ENCODE measurements at regions not wholly inside any gene's neighbourhood (a gene's known extent, or its start where the extent isn't known, plus 50 kb on each side); places are given as distances from the start of the nearest gene placed in this dataset.

DNA sequence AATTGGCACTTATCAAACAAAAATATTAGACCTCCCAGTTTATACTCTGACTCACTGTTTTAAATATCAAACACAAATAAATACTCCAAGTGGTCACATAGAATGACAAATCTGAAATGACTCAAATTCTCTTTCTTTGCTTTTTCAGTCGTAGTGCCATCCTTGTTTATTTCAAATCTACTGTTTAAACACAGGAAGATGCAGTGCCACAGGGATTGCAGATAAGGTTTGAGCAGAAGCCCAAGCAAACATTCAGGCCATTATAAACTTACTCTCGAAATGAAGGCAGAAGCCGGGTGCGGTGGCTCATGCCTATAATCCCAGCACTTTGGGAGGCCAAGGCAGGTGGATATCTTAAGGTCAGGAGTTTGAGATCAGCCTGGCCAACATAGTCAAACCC, 255.4 kb upstream of the PLXNA2 start:
- TF ChIP-seq, protein P1, sequence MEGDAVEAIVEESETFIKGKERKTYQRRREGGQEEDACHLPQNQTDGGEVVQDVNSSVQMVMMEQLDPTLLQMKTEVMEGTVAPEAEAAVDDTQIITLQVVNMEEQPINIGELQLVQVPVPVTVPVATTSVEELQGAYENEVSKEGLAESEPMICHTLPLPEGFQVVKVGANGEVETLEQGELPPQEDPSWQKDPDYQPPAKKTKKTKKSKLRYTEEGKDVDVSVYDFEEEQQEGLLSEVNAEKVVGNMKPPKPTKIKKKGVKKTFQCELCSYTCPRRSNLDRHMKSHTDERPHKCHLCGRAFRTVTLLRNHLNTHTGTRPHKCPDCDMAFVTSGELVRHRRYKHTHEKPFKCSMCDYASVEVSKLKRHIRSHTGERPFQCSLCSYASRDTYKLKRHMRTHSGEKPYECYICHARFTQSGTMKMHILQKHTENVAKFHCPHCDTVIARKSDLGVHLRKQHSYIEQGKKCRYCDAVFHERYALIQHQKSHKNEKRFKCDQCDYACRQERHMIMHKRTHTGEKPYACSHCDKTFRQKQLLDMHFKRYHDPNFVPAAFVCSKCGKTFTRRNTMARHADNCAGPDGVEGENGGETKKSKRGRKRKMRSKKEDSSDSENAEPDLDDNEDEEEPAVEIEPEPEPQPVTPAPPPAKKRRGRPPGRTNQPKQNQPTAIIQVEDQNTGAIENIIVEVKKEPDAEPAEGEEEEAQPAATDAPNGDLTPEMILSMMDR (IDR thresholded peaks at IDR 0.05; ENCODE audit: insufficient read depth, low read length, missing control alignments) = no peak
- no peak for DNase-seq (ENCODE audit: low read depth, low spot score)
- H3K4me3 ChIP-seq (ENCODE audit: low read depth, low read length) = no peak overlapping the region
- POLR2A ChIA-PET = no interaction called here
- CTCF ChIA-PET = no interaction called here

DNA sequence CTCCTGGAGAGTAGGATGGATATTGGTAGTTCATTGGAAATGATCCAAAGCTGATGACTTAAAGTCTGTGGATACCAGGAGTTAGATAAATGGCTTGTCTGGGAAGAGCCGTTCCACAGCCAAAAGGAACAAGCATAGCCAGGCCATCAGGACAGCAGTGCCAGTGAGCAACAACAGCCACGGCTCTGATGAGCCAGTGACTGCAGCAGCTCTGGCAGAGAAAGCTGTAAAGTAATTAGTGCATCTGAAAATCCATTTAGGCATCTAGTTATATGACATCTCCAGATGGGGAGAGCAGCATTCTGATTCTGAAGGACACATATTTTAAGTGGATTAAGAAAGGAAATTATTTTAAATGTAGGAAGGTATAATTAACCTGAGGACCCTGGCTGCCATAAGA, 256.2 kb upstream of the PLXNA2 start:
- TF ChIP-seq, protein P1 (IDR thresholded peaks at IDR 0.05; ENCODE audit: insufficient read depth, low read length, missing control alignments) = no peak
- ChIA-PET CTCF (no interaction called here), POLR2A (no interaction called here)
- no peak overlapping the region for H3K4me3 ChIP-seq (ENCODE audit: low read depth, low read length)
- no peak for DNase-seq (ENCODE audit: low read depth, low spot score)

DNA sequence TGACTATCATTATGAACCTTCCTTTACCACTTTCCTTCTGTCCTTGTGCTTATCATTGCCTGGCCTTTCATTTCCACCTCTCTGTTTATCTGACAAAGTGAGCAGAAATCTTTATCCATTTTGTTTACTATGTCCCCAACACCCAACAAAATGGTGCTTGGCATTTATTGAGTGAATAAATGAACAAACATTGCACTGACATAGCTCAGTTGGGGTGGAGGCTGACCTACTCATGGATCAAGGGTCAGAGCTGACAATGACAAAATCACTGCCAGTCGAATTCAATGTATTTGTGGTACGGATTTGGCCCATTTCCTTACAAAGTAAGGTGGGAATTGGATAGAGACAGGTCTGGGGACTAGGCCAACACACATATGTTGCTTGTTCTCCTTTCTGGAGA, 257.4 kb upstream of the PLXNA2 start:
- POLR2A ChIA-PET = no interaction called here
- CTCF ChIA-PET = no interaction called here
- no peak for DNase-seq (ENCODE audit: low read depth, low spot score)
- TF ChIP-seq, protein P1 (IDR thresholded peaks at IDR 0.05; ENCODE audit: insufficient read depth, low read length, missing control alignments) = no peak
- H3K4me3 ChIP-seq (ENCODE audit: low read depth, low read length) = no peak overlapping the region

DNA sequence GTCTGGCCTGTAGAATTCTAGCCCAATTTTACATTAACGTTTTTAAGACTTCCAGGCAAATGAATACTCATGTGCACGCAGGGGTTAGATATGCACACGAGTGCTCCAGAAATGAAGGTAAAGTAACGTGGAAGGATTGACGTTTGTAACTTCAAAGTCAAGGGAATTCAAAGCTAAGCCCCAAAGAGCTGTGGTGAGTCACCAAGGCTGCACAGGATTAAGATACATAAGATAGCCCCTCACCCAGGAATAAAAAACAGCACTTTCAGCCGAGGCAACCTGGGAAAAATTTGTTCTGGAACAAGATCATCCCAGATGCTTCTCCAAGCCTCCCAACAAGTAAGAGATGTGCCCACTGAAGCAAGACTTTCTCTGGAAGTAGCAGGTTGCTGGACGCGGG, 259.6 kb upstream of the PLXNA2 start:
- no peak for DNase-seq (ENCODE audit: low read depth, low spot score)
- H3K4me3 ChIP-seq (ENCODE audit: low read depth, low read length) = no peak overlapping the region
- POLR2A ChIA-PET = no interaction called here
- CTCF ChIA-PET = no interaction called here
- TF ChIP-seq, protein P1 (IDR thresholded peaks at IDR 0.05; ENCODE audit: insufficient read depth, low read length, missing control alignments) = no peak

DNA sequence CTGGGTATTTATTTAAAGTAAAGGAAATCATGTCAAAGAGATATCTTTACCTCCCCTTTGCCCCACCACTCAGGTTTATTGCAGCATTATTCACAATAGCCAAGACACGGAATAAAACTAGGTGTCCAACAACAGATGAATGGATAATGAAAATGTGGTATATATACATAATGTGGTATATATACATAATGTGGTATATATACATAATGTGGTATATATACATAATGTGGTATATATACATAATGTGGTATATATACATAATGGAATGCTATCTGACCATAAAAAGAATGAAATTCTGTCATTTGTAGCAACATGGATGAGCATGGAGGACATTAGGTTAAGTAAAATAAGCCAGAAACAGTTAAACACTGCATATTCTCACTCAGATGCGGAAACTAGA, 262.6 kb upstream of the PLXNA2 start:
- TF ChIP-seq, protein P1 (IDR thresholded peaks at IDR 0.05; ENCODE audit: insufficient read depth, low read length, missing control alignments) = no peak
- CTCF ChIA-PET = no interaction called here

DNA sequence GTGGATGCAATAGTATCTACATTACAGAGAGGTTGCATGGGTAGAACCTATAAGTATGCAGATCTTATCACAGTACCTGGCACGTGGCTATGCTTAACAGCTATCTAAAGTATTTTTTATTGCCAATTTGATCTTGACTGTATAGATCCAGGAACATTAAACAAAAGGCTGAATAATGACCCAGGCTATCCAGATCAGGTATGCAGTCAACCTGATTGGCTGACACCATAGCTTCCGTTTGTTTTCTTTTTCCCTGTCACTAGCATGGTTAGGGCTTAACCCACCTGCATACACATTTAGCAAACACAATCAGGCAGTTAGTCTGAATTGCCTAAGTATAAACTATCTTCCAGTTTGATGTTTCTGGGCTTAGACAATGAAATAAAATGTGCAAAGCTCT, 264.9 kb upstream of the PLXNA2 start:
- H3K4me3 ChIP-seq (ENCODE audit: low read depth, low read length) = no peak overlapping the region
- no peak for DNase-seq (ENCODE audit: low read depth, low spot score)
- POLR2A ChIA-PET = no interaction called here
- TF ChIP-seq, protein P1 (IDR thresholded peaks at IDR 0.05; ENCODE audit: insufficient read depth, low read length, missing control alignments) = no peak
- CTCF ChIA-PET = no interaction called here

More for the DNA sequence above, 262.6 kb upstream of the PLXNA2 start:
- no peak for DNase-seq (ENCODE audit: low read depth, low spot score)
- H3K4me3 ChIP-seq (ENCODE audit: low read depth, low read length) = no peak overlapping the region
- POLR2A ChIA-PET = no interaction called here

Data from AG04449 (cell line).